SK-N-SH (cell line): ENCODE measurements at regions not wholly inside any gene's neighbourhood (a gene's known extent, or its start where the extent isn't known, plus 50 kb on each side); places are given as distances from the start of the nearest gene placed in this dataset.

Source experiments
- POLR2AphosphoS5 ChIP-seq: IDR thresholded peaks from 2 replicates; pipeline ENCODE4 v1.6.1; 2012; ENCODE audit warnings: low read depth, low read length
- RAD21 ChIP-seq: IDR thresholded peaks from 2 replicates; pipeline ENCODE4 v1.6.1; 2012; ENCODE audit warnings: mild to moderate bottlenecking, low read length

DNA sequence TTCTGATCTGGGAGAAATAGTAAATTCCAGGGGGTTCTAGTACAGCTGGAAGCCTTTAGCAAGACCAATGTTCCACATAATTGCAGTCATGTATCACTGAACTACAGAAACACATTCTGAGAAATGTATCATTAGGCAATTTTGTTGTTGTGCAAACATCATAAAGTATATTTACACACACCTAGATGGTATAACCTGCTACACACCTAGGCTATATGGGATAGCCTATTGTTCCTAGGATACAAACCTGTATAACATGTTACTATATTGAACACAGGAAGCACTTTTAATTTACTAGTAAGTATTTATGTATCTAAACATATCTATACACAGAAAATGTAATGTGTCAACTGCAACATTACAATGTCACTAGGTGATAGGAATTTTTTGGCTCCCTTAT, 525.9 kb upstream of the NRSN1 start:
- TF ChIP-seq RAD21 (no peak), POLR2AphosphoS5 (no peak)
